ENCODE measurements at regions not wholly inside any gene's neighbourhood (a gene's known extent, or its start where the extent isn't known, plus 50 kb on each side); places are given as distances from the start of the nearest gene placed in this dataset.
"Not testable (repeated sequence)": the region's sequence is repeated elsewhere in the genome, so short reads cannot be mapped to it uniquely, and the experiment has no call there.

GRCh38 chr4:112939901-112940300 is 109.6 kb upstream of the ANK2 start:
- no peak for DNase-seq (ENCODE audit: low read depth in 3 of 3, low spot score in 2 of 3)

GRCh38 chr4:112940336-112940735 is 109.1 kb upstream of the ANK2 start:
- DNase-seq (ENCODE audit: low read depth in 3 of 3, low spot score in 2 of 3), result no peak

- DNase-seq (ENCODE audit: low read depth in 3 of 3, low spot score in 2 of 3), result no peak
Observed at GRCh38 chr4:112942077-112942476, 107.4 kb upstream of the ANK2 start.

GRCh38 chr4:112942997-112943396 is 106.5 kb upstream of the ANK2 start:
- no peak for DNase-seq (ENCODE audit: low read depth in 3 of 3, low spot score in 2 of 3)

GRCh38 chr4:112944006-112944405 is 105.4 kb upstream of the ANK2 start:
- DNase-seq (ENCODE audit: low read depth in 3 of 3, low spot score in 2 of 3), result no peak

- no peak for DNase-seq (ENCODE audit: low read depth in 3 of 3, low spot score in 2 of 3)
Observed at GRCh38 chr4:112946127-112946526, 103.3 kb upstream of the ANK2 start.

- no peak for DNase-seq (ENCODE audit: low read depth in 3 of 3, low spot score in 2 of 3)
Observed at GRCh38 chr4:112947616-112948015, 101.8 kb upstream of the ANK2 start.

GRCh38 chr4:112951362-112952312 is 97.8 kb upstream of the ANK2 start:
- DNase-seq (ENCODE audit: low read depth in 3 of 3, low spot score in 2 of 3), result no peak

GRCh38 chr4:112952313-112952700 is 97.1 kb upstream of the ANK2 start:
- no peak for DNase-seq (ENCODE audit: low read depth in 3 of 3, low spot score in 2 of 3)

GRCh38 chr4:112953262-112953661 is 96.2 kb upstream of the ANK2 start:
- DNase-seq (ENCODE audit: low read depth in 3 of 3, low spot score in 2 of 3), result no peak

GRCh38 chr4:112954286-112954685 is 95.2 kb upstream of the ANK2 start:
- DNase-seq (ENCODE audit: low read depth in 3 of 3, low spot score in 2 of 3), result no peak

GRCh38 chr4:112956484-112956896 is 93.0 kb upstream of the ANK2 start:
- DNase-seq (ENCODE audit: low read depth in 3 of 3, low spot score in 2 of 3), result no peak

GRCh38 chr4:112957764-112958163 is 91.7 kb upstream of the ANK2 start:
- DNase-seq (ENCODE audit: low read depth in 3 of 3, low spot score in 2 of 3), result not testable (repeated sequence)

- DNase-seq (ENCODE audit: low read depth in 3 of 3, low spot score in 2 of 3), result no peak
Observed at GRCh38 chr4:112966701-112967488, 82.6 kb upstream of the ANK2 start.

- no peak for DNase-seq (ENCODE audit: low read depth in 3 of 3, low spot score in 2 of 3)
Observed at GRCh38 chr4:112968451-112969159, 80.8 kb upstream of the ANK2 start.

- DNase-seq (ENCODE audit: low read depth in 3 of 3, low spot score in 2 of 3), result no peak
Observed at GRCh38 chr4:112970903-112971302, 78.5 kb upstream of the ANK2 start.

- DNase-seq (ENCODE audit: low read depth in 3 of 3, low spot score in 2 of 3), result no peak
Observed at GRCh38 chr4:112973750-112974251, 75.7 kb upstream of the ANK2 start.

GRCh38 chr4:112975567-112976355 is 73.7 kb upstream of the ANK2 start:
- no peak for DNase-seq (ENCODE audit: low read depth in 3 of 3, low spot score in 2 of 3)

GRCh38 chr4:112978691-112979472 is 70.6 kb upstream of the ANK2 start:
- no peak for DNase-seq (ENCODE audit: low read depth in 3 of 3, low spot score in 2 of 3)
